ENCODE measurements at regions not wholly inside any gene's neighbourhood (a gene's known extent, or its start where the extent isn't known, plus 50 kb on each side); places are given as distances from the start of the nearest gene placed in this dataset.

- no peak for DNase-seq
These were observed 51.0 kb upstream of the EGFLAM start for GRCh38 chr5:38207343-38207742.

GRCh38 chr5:38202741-38203140 lies 55.6 kb upstream of the EGFLAM start:
- DNase-seq: no peak

- DNase-seq: no peak
These were observed 57.3 kb upstream of the EGFLAM start for GRCh38 chr5:38200872-38201557.

- DNase-seq: no peak
These were observed 61.2 kb upstream of the EGFLAM start for GRCh38 chr5:38197118-38197517.

- DNase-seq: peak; percentile 45 to 67
These were observed 65.3 kb upstream of the EGFLAM start for GRCh38 chr5:38193015-38193581.

- no peak for DNase-seq
These were observed 66.7 kb upstream of the EGFLAM start for GRCh38 chr5:38191693-38192092.

- no peak for DNase-seq
These were observed 68.2 kb upstream of the EGFLAM start for GRCh38 chr5:38190111-38190510.

GRCh38 chr5:38189081-38189504 lies 69.3 kb upstream of the EGFLAM start:
- DNase-seq: no peak

- no peak for DNase-seq
These were observed 69.8 kb upstream of the EGFLAM start for GRCh38 chr5:38188591-38188990.

- DNase-seq: no peak
These were observed 70.8 kb upstream of the EGFLAM start for GRCh38 chr5:38187532-38187931.

GRCh38 chr5:38184627-38185026 lies 73.7 kb upstream of the EGFLAM start:
- DNase-seq: no peak

- no peak for DNase-seq
These were observed 75.4 kb upstream of the EGFLAM start for GRCh38 chr5:38182991-38183390.

GRCh38 chr5:38168029-38168428 lies 90.3 kb upstream of the EGFLAM start:
- no peak for DNase-seq

GRCh38 chr5:38167562-38167996 lies 90.8 kb upstream of the EGFLAM start:
- no peak for DNase-seq

GRCh38 chr5:38166832-38167231 lies 91.5 kb upstream of the EGFLAM start:
- DNase-seq: no peak

- no peak for DNase-seq
These were observed 92.9 kb upstream of the EGFLAM start for GRCh38 chr5:38165435-38165834.

GRCh38 chr5:38164776-38165399 lies 93.5 kb upstream of the EGFLAM start:
- no peak for DNase-seq

- no peak for DNase-seq
These were observed 94.6 kb upstream of the EGFLAM start for GRCh38 chr5:38163636-38164237.

- no peak for DNase-seq
These were observed 95.7 kb upstream of the EGFLAM start for GRCh38 chr5:38162625-38163024.

- no peak for DNase-seq
These were observed 101.3 kb upstream of the EGFLAM start for GRCh38 chr5:38157024-38157423.

GRCh38 chr5:38154615-38155204 lies 103.6 kb upstream of the EGFLAM start:
- no peak for DNase-seq

GRCh38 chr5:38151878-38152277 lies 106.5 kb upstream of the EGFLAM start:
- DNase-seq: no peak

- DNase-seq: no peak
These were observed 108.6 kb upstream of the EGFLAM start for GRCh38 chr5:38149815-38150195.
